ENCODE measurements at regions not wholly inside any gene's neighbourhood (a gene's known extent, or its start where the extent isn't known, plus 50 kb on each side); places are given as distances from the start of the nearest gene placed in this dataset.

GRCh38 chr2:150762571-150762970 lies 275.1 kb upstream of the RND3 start:
- DNase-seq = no peak

- no peak for DNase-seq
These were observed 272.1 kb upstream of the RND3 start for GRCh38 chr2:150759531-150759930.

- no peak for DNase-seq
These were observed 271.6 kb upstream of the RND3 start for GRCh38 chr2:150759106-150759505.

- no peak for DNase-seq
These were observed 264.8 kb upstream of the RND3 start for GRCh38 chr2:150752229-150752628.

- DNase-seq = no peak
These were observed 263.3 kb upstream of the RND3 start for GRCh38 chr2:150750720-150751119.

- no peak for DNase-seq
These were observed 254.6 kb upstream of the RND3 start for GRCh38 chr2:150742094-150742493.

GRCh38 chr2:150735894-150736498 lies 248.5 kb upstream of the RND3 start:
- no peak for DNase-seq

- DNase-seq = no peak
These were observed 245.7 kb upstream of the RND3 start for GRCh38 chr2:150733051-150733618.

GRCh38 chr2:150732491-150732890 lies 245.0 kb upstream of the RND3 start:
- DNase-seq = no peak

GRCh38 chr2:150732064-150732463 lies 244.6 kb upstream of the RND3 start:
- DNase-seq = no peak

- no peak for DNase-seq
These were observed 242.1 kb upstream of the RND3 start for GRCh38 chr2:150729495-150729955.

GRCh38 chr2:150718280-150718679 lies 230.8 kb upstream of the RND3 start:
- no peak for DNase-seq

- DNase-seq = no peak
These were observed 228.7 kb upstream of the RND3 start for GRCh38 chr2:150716186-150716585.

GRCh38 chr2:150715501-150715900 lies 228.0 kb upstream of the RND3 start:
- DNase-seq = no peak

GRCh38 chr2:150710916-150711315 lies 223.4 kb upstream of the RND3 start:
- no peak for DNase-seq

- DNase-seq = no peak
These were observed 222.6 kb upstream of the RND3 start for GRCh38 chr2:150710041-150710440.

GRCh38 chr2:150706561-150706960 lies 219.1 kb upstream of the RND3 start:
- DNase-seq = no peak

GRCh38 chr2:150705767-150706166 lies 218.3 kb upstream of the RND3 start:
- no peak for DNase-seq

GRCh38 chr2:150705357-150705756 lies 217.9 kb upstream of the RND3 start:
- DNase-seq = no peak

GRCh38 chr2:150702791-150703190 lies 215.3 kb upstream of the RND3 start:
- no peak for DNase-seq

GRCh38 chr2:150700666-150701580 lies 213.5 kb upstream of the RND3 start:
- DNase-seq = no peak

- DNase-seq = no peak
These were observed 211.8 kb upstream of the RND3 start for GRCh38 chr2:150699218-150699617.

- no peak for DNase-seq
These were observed 210.7 kb upstream of the RND3 start for GRCh38 chr2:150698016-150698661.
